ENCODE measurements at regions not wholly inside any gene's neighbourhood (a gene's known extent, or its start where the extent isn't known, plus 50 kb on each side); places are given as distances from the start of the nearest gene placed in this dataset.

DNA sequence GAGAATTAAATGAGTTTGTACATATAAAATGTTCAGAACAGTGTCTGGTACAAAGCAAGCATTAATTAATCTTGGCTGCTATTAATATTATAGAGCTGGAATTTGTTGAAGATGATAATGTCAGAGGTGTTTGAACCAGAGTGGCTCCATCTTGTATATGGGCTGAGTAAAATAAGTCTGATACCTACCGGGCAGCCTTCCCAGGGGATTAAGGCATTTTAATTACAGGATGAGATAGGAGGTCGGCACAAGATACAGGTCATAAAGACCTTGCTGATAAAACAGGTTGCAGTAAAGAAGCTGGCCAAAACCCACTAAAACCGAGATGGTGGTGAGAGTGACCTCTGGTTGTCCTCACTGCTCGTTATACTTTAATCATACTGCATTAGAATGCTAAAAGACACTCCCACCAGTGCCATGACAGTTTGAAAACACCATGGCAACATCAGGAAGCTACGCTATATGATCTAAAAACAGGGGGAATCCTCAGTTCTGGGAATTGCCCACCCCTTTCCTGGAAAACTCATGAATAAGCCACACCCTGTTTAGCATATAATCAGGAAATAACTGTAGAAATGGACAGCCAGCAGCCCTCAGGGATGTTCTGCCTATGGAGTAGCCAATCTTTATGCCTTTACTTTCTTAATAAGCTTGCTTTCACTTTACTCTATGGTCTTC, 90.2 kb downstream of the PLK2 start:
- ChIA-PET CTCF (no interaction called here), POLR2A (no interaction called here)

GRCh38 chr5:58366461-58366860, 93.4 kb downstream of the PLK2 start:
- Histone ChIP-seq H3K9me2 (no peaks in the 10 kb centered on the region), H3K36me3 (replicated peaks in 1 of 2; ENCODE audit: control insufficient read depth in 1 of 2, insufficient read depth in 2 of 2, low read length in 1 of 2) (no peaks in the 10 kb centered on the region), H3K4me1 (ENCODE audit: control insufficient read depth in 1 of 2, insufficient read depth in 2 of 2, low read depth in 1 of 2, low read length in 1 of 2) (no peaks in the 10 kb centered on the region), H3K9me3 (no peaks in the 10 kb centered on the region), H3F3A (replicated peaks; ENCODE audit: insufficient read depth) (no peaks in the 10 kb centered on the region), H4K20me1 (ENCODE audit: insufficient read depth) (no peaks in the 10 kb centered on the region), H2AFZ (ENCODE audit: low read depth) (no peak overlapping the region), H3K79me2 (ENCODE audit: insufficient read depth) (no peaks in the 10 kb centered on the region), H3K27me3 (ENCODE audit: insufficient read depth) (no peaks in the 10 kb centered on the region), H3K27ac (ENCODE audit: low read depth in 2 of 2, low read length in 1 of 2) (no peak overlapping the region), H3K4me2 (no peak overlapping the region), H3K4me3 (ENCODE audit: low read depth in 2 of 2, low read length in 1 of 2) (no peak overlapping the region), H3K9ac (no peak overlapping the region)
- 70% methylated on average over 4 of the region's 4 CpGs for WGBS (ENCODE audit: low lambda C conversion rate)
- POLR2A ChIA-PET: no interaction called here
- TF ChIP-seq, protein P1, sequence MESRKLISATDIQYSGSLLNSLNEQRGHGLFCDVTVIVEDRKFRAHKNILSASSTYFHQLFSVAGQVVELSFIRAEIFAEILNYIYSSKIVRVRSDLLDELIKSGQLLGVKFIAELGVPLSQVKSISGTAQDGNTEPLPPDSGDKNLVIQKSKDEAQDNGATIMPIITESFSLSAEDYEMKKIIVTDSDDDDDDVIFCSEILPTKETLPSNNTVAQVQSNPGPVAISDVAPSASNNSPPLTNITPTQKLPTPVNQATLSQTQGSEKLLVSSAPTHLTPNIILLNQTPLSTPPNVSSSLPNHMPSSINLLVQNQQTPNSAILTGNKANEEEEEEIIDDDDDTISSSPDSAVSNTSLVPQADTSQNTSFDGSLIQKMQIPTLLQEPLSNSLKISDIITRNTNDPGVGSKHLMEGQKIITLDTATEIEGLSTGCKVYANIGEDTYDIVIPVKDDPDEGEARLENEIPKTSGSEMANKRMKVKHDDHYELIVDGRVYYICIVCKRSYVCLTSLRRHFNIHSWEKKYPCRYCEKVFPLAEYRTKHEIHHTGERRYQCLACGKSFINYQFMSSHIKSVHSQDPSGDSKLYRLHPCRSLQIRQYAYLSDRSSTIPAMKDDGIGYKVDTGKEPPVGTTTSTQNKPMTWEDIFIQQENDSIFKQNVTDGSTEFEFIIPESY (IDR thresholded peaks at IDR 0.05; ENCODE audit: borderline replicate concordance, low read depth): no peak
- TF ChIP-seq, protein P2, sequence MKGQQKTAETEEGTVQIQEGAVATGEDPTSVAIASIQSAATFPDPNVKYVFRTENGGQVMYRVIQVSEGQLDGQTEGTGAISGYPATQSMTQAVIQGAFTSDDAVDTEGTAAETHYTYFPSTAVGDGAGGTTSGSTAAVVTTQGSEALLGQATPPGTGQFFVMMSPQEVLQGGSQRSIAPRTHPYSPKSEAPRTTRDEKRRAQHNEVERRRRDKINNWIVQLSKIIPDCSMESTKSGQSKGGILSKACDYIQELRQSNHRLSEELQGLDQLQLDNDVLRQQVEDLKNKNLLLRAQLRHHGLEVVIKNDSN (IDR thresholded peaks at IDR 0.05; ENCODE audit: borderline replicate concordance, low read depth): no peak
- TF ChIP-seq, protein P3, sequence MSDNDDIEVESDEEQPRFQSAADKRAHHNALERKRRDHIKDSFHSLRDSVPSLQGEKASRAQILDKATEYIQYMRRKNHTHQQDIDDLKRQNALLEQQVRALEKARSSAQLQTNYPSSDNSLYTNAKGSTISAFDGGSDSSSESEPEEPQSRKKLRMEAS (IDR thresholded peaks at IDR 0.05; ENCODE audit: low read depth): no peak
- TF ChIP-seq GABPA (IDR thresholded peaks at IDR 0.05; ENCODE audit: low read depth): no peak
- no peak for TF ChIP-seq FOXJ3 (CRISPR knock-in tag; IDR thresholded peaks at IDR 0.05)
- no peak for TF ChIP-seq NRF1 (IDR thresholded peaks at IDR 0.05; ENCODE audit: low read depth, low read length)
- TF ChIP-seq, protein P4, sequence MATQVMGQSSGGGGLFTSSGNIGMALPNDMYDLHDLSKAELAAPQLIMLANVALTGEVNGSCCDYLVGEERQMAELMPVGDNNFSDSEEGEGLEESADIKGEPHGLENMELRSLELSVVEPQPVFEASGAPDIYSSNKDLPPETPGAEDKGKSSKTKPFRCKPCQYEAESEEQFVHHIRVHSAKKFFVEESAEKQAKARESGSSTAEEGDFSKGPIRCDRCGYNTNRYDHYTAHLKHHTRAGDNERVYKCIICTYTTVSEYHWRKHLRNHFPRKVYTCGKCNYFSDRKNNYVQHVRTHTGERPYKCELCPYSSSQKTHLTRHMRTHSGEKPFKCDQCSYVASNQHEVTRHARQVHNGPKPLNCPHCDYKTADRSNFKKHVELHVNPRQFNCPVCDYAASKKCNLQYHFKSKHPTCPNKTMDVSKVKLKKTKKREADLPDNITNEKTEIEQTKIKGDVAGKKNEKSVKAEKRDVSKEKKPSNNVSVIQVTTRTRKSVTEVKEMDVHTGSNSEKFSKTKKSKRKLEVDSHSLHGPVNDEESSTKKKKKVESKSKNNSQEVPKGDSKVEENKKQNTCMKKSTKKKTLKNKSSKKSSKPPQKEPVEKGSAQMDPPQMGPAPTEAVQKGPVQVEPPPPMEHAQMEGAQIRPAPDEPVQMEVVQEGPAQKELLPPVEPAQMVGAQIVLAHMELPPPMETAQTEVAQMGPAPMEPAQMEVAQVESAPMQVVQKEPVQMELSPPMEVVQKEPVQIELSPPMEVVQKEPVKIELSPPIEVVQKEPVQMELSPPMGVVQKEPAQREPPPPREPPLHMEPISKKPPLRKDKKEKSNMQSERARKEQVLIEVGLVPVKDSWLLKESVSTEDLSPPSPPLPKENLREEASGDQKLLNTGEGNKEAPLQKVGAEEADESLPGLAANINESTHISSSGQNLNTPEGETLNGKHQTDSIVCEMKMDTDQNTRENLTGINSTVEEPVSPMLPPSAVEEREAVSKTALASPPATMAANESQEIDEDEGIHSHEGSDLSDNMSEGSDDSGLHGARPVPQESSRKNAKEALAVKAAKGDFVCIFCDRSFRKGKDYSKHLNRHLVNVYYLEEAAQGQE (IDR thresholded peaks at IDR 0.05; ENCODE audit: low read depth, low read length): no peak
- no peak for DNase-seq
- CTCF ChIA-PET: no interaction called here

More for the DNA sequence above, 90.2 kb downstream of the PLK2 start:
- WGBS (ENCODE audit: low lambda C conversion rate): 77% methylated on average over 5 of the region's 5 CpGs
- no peaks in the 10 kb centered on the region for H3K79me2 ChIP-seq (ENCODE audit: insufficient read depth)
- DNase-seq: no peak
- H3K27ac ChIP-seq (ENCODE audit: low read depth in 2 of 2, low read length in 1 of 2): no peak overlapping the region
- no peak overlapping the region for H3K9ac ChIP-seq
- no peak overlapping the region for H3K4me3 ChIP-seq (ENCODE audit: low read depth in 2 of 2, low read length in 1 of 2)
- no peaks in the 10 kb centered on the region for H4K20me1 ChIP-seq (ENCODE audit: insufficient read depth)
- H3K27me3 ChIP-seq (ENCODE audit: insufficient read depth): no peaks in the 10 kb centered on the region
- no peaks in the 10 kb centered on the region for H3K9me3 ChIP-seq
- no peaks in the 10 kb centered on the region for H3F3A ChIP-seq (replicated peaks; ENCODE audit: insufficient read depth)
- no peaks in the 10 kb centered on the region for H3K9me2 ChIP-seq
- H3K4me1 ChIP-seq (ENCODE audit: control insufficient read depth in 1 of 2, insufficient read depth in 2 of 2, low read depth in 1 of 2, low read length in 1 of 2): no peaks in the 10 kb centered on the region
- H2AFZ ChIP-seq (ENCODE audit: low read depth): no peak overlapping the region
- no peaks in the 10 kb centered on the region for H3K36me3 ChIP-seq (replicated peaks in 1 of 2; ENCODE audit: control insufficient read depth in 1 of 2, insufficient read depth in 2 of 2, low read length in 1 of 2)
- H3K4me2 ChIP-seq: no peak overlapping the region
- TF ChIP-seq FOXJ3 (CRISPR knock-in tag; IDR thresholded peaks at IDR 0.05): no peak
- no peak for TF ChIP-seq MXI1 (IDR thresholded peaks at IDR 0.05; ENCODE audit: low read depth, low read length)
- no peak for TF ChIP-seq EP300 (IDR thresholded peaks at IDR 0.05; ENCODE audit: borderline replicate concordance in 1 of 2, low read depth in 1 of 2, low read length in 1 of 2)
- TF ChIP-seq, protein P5, sequence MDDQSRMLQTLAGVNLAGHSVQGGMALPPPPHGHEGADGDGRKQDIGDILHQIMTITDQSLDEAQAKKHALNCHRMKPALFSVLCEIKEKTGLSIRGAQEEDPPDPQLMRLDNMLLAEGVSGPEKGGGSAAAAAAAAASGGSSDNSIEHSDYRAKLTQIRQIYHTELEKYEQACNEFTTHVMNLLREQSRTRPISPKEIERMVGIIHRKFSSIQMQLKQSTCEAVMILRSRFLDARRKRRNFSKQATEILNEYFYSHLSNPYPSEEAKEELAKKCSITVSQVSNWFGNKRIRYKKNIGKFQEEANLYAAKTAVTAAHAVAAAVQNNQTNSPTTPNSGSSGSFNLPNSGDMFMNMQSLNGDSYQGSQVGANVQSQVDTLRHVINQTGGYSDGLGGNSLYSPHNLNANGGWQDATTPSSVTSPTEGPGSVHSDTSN (IDR thresholded peaks at IDR 0.05): no peak
- TF ChIP-seq, protein P6, sequence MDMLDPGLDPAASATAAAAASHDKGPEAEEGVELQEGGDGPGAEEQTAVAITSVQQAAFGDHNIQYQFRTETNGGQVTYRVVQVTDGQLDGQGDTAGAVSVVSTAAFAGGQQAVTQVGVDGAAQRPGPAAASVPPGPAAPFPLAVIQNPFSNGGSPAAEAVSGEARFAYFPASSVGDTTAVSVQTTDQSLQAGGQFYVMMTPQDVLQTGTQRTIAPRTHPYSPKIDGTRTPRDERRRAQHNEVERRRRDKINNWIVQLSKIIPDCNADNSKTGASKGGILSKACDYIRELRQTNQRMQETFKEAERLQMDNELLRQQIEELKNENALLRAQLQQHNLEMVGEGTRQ (IDR thresholded peaks at IDR 0.05; ENCODE audit: borderline replicate concordance, low read depth, low read length): no peak
- no peak for TF ChIP-seq TCF12 (IDR thresholded peaks at IDR 0.05)
- TF ChIP-seq TAF1 (IDR thresholded peaks at IDR 0.05; ENCODE audit: borderline replicate concordance, low read depth, low read length): no peak
- TF ChIP-seq TEAD4 (IDR thresholded peaks at IDR 0.05; ENCODE audit: borderline replicate concordance, insufficient read depth): no peak
